OCI-LY1 (cell line): ENCODE measurements at regions not wholly inside any gene's neighbourhood (a gene's known extent, or its start where the extent isn't known, plus 50 kb on each side); places are given as distances from the start of the nearest gene placed in this dataset.

ENCODE experiments used
- H2AFZ ChIP-seq: fragments of 200-600 bp; sonication (generic), shearing (Covaris generic); 2 replicates; pipeline ENCODE4 v1.6.0; 2014; ENCODE audit warnings: antibody characterized with exemption, mild to moderate bottlenecking, low read length
- H3F3A ChIP-seq: fragments of 200-600 bp; sonication (generic), shearing (Covaris generic); 2 replicates; pipeline ENCODE4 v1.6.0; 2014; ENCODE audit warnings: mild to moderate bottlenecking, antibody characterized with exemption, low read length, moderate library complexity; ENCODE audit not compliant: insufficient read depth
- H3K27ac ChIP-seq: fragments of 200-600 bp; sonication (generic); 2 replicates; pipeline ENCODE4 v1.5.1; 2014; ENCODE audit warnings: low read length, mixed run types, mild to moderate bottlenecking, low read depth; ENCODE audit not compliant: poor library complexity, severe bottlenecking
- H3K27me3 ChIP-seq: fragments of 200-600 bp; sonication (generic); 2 replicates; pipeline ENCODE4 v1.6.0; 2014; ENCODE audit warnings: antibody characterized with exemption, mild to moderate bottlenecking, low read length, moderate library complexity; ENCODE audit not compliant: insufficient read depth
- H3K36me3 ChIP-seq: fragments of 200-600 bp; sonication (generic); 2 replicates; pipeline ENCODE4 v1.6.1; 2014; ENCODE audit warnings: mild to moderate bottlenecking, antibody characterized with exemption, low read length, moderate library complexity, mixed read lengths; ENCODE audit not compliant: insufficient read depth
- H3K4me1 ChIP-seq: fragments of 200-600 bp; sonication (generic); 2 replicates; pipeline ENCODE4 v1.5.1; 2014; ENCODE audit warnings: mild to moderate bottlenecking, low read length, moderate library complexity; ENCODE audit not compliant: insufficient read depth, severe bottlenecking
- H3K4me2 ChIP-seq: fragments of 200-600 bp; sonication (generic), shearing (Covaris generic); 2 replicates; pipeline ENCODE4 v1.6.1; 2014; ENCODE audit warnings: low read length
- H3K4me3 ChIP-seq: fragments of 200-600 bp; sonication (generic); 2 replicates; pipeline ENCODE4 v1.5.1; 2014; ENCODE audit warnings: low read length, low read depth, mild to moderate bottlenecking, mixed read lengths; ENCODE audit not compliant: poor library complexity, severe bottlenecking
- H3K79me2 ChIP-seq: fragments of 200-600 bp; shearing (Covaris generic); 2 replicates; pipeline ENCODE4 v1.6.1; 2016; ENCODE audit warnings: mixed run types, low read length, mixed read lengths; ENCODE audit not compliant: insufficient read depth
- H3K9ac ChIP-seq: fragments of 200-600 bp; sonication (generic), shearing (Covaris generic); 2 replicates; pipeline ENCODE4 v1.6.1; 2014; ENCODE audit warnings: mild to moderate bottlenecking, low read length, mixed read lengths
- H3K9me2 ChIP-seq: fragments of 200-600 bp; sonication (generic), shearing (Covaris generic); 2 replicates; pipeline ENCODE4 v1.6.1; 2014; ENCODE audit warnings: low read depth, mild to moderate bottlenecking, low read length, mixed read lengths
- H3K9me3 ChIP-seq: fragments of 200-600 bp; shearing (Covaris generic); 2 replicates; pipeline ENCODE4 v1.6.1; 2014; ENCODE audit warnings: low read length, mixed read lengths
- H4K20me1 ChIP-seq: fragments of 200-600 bp; sonication (generic), shearing (Covaris generic); 2 replicates; pipeline ENCODE4 v1.6.0; 2016; ENCODE audit warnings: mild to moderate bottlenecking, low read length; ENCODE audit not compliant: insufficient read depth
- CTCF ChIP-seq: fragments of 200-600 bp; sonication (generic), shearing (Covaris generic); IDR thresholded peaks from 2 replicates; pipeline ENCODE4 v1.5.1; 2017; ENCODE audit warnings: mild to moderate bottlenecking, antibody characterized with exemption, low read length, moderate library complexity, mixed read lengths
- EZH2 ChIP-seq: fragments of 200-600 bp; sonication (generic), shearing (Covaris generic); IDR thresholded peaks from 2 replicates; pipeline ENCODE4 v1.8.0; 2017; ENCODE audit warnings: borderline replicate concordance, mixed run types, mild to moderate bottlenecking, antibody characterized with exemption, low read length, moderate library complexity, mixed read lengths

GRCh38 chr6:14874975-14875480, 370.8 kb upstream of the JARID2 start:
- H3K79me2 ChIP-seq: no peaks in the 10 kb centered on the region
- H3K4me1 ChIP-seq: no peaks in the 10 kb centered on the region
- no peak overlapping the region for H3K9ac ChIP-seq
- H2AFZ ChIP-seq: no peak overlapping the region
- H3F3A ChIP-seq: no peaks in the 10 kb centered on the region
- H3K4me2 ChIP-seq: no peak overlapping the region
- no peaks in the 10 kb centered on the region for H3K9me2 ChIP-seq
- no peaks in the 10 kb centered on the region for H3K27me3 ChIP-seq
- no peak for TF ChIP-seq EZH2
- no peak for TF ChIP-seq CTCF
- no peak overlapping the region for H3K4me3 ChIP-seq
- H3K36me3 ChIP-seq: no peaks in the 10 kb centered on the region
- no peak overlapping the region for H3K27ac ChIP-seq
- H4K20me1 ChIP-seq: no peaks in the 10 kb centered on the region
- no peaks in the 10 kb centered on the region for H3K9me3 ChIP-seq

GRCh38 chr6:14875481-14876063, 370.3 kb upstream of the JARID2 start:
- Histone ChIP-seq H3K9me2 (no peaks in the 10 kb centered on the region), H3K27me3 (no peaks in the 10 kb centered on the region), H3K4me1 (no peaks in the 10 kb centered on the region), H3K4me3 (no peak overlapping the region), H3K36me3 (no peaks in the 10 kb centered on the region), H3K79me2 (no peaks in the 10 kb centered on the region), H4K20me1 (no peaks in the 10 kb centered on the region), H3K9me3 (no peaks in the 10 kb centered on the region), H3K4me2 (no peak overlapping the region), H3F3A (no peaks in the 10 kb centered on the region), H3K9ac (no peak overlapping the region), H3K27ac (no peak overlapping the region), H2AFZ (no peak overlapping the region)
- TF ChIP-seq EZH2 (no peak), CTCF (no peak)

- no peak overlapping the region for H2AFZ ChIP-seq
- H3K4me1 ChIP-seq: no peaks in the 10 kb centered on the region
- no peak for TF ChIP-seq EZH2
- no peak for TF ChIP-seq CTCF
These were observed 368.9 kb upstream of the JARID2 start for GRCh38 chr6:14876778-14877613.

More at GRCh38 chr6:14876778-14877613, 368.9 kb upstream of the JARID2 start:
- no peaks in the 10 kb centered on the region for H3K79me2 ChIP-seq
- H4K20me1 ChIP-seq: no peaks in the 10 kb centered on the region
- no peaks in the 10 kb centered on the region for H3K9me3 ChIP-seq
- no peak overlapping the region for H3K4me3 ChIP-seq
- no peaks in the 10 kb centered on the region for H3K27me3 ChIP-seq
- no peak overlapping the region for H3K9ac ChIP-seq
- H3K9me2 ChIP-seq: no peaks in the 10 kb centered on the region
- no peaks in the 10 kb centered on the region for H3K36me3 ChIP-seq
- no peaks in the 10 kb centered on the region for H3F3A ChIP-seq
- no peak overlapping the region for H3K27ac ChIP-seq
- H3K4me2 ChIP-seq: no peak overlapping the region
